ENCODE measurements at regions not wholly inside any gene's neighbourhood (a gene's known extent, or its start where the extent isn't known, plus 50 kb on each side); places are given as distances from the start of the nearest gene placed in this dataset.

DNA sequence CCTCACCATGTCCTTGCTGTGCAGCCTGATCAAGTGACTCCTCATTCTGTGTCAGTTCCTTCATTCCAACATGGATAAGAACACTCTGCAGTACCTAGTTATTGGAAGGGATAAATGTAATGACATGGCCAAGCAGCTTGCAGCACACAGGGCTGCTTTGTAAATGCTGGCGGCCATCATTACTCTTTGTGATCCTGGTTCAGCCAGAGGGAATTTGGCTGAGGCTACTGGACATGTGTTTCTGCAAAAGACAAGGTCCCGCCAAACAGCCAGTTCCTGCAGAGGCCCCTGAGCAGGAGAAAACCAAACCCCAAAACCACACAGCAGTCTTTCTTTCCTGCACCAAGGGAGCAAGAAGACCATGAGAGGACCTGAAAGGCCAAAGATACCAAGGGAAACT is 495.8 kb downstream of the AJAP1 start:
- TF ChIP-seq, protein P1, sequence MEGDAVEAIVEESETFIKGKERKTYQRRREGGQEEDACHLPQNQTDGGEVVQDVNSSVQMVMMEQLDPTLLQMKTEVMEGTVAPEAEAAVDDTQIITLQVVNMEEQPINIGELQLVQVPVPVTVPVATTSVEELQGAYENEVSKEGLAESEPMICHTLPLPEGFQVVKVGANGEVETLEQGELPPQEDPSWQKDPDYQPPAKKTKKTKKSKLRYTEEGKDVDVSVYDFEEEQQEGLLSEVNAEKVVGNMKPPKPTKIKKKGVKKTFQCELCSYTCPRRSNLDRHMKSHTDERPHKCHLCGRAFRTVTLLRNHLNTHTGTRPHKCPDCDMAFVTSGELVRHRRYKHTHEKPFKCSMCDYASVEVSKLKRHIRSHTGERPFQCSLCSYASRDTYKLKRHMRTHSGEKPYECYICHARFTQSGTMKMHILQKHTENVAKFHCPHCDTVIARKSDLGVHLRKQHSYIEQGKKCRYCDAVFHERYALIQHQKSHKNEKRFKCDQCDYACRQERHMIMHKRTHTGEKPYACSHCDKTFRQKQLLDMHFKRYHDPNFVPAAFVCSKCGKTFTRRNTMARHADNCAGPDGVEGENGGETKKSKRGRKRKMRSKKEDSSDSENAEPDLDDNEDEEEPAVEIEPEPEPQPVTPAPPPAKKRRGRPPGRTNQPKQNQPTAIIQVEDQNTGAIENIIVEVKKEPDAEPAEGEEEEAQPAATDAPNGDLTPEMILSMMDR (IDR thresholded peaks at IDR 0.05), result no peak
- TF ChIP-seq EZH2 (IDR thresholded peaks at IDR 0.05; ENCODE audit: borderline replicate concordance, insufficient read depth, low read depth, low read length, poor library complexity, severe bottlenecking), result no peak
